ENCODE measurements at regions not wholly inside any gene's neighbourhood (a gene's known extent, or its start where the extent isn't known, plus 50 kb on each side); places are given as distances from the start of the nearest gene placed in this dataset.

- TF ChIP-seq FOXM1 (IDR thresholded peaks at IDR 0.05; ENCODE audit: borderline replicate concordance) (no peak), ZNF384 (IDR thresholded peaks at IDR 0.05) (no peak), SP1 (IDR thresholded peaks at IDR 0.05) (no peak), PKNOX1 (IDR thresholded peaks at IDR 0.05) (no peak), FOXA1 (IDR thresholded peaks at IDR 0.05) (no peak), SUZ12 (IDR thresholded peaks at IDR 0.05) (no peak), FOXK2 (IDR thresholded peaks at IDR 0.05) (no peak), L3MBTL2 (conservative IDR thresholded peaks at IDR 0.05) (no peak), ELF4 (IDR thresholded peaks at IDR 0.05) (no peak)
Measured at GRCh38 chr6:1449896-1450295, 60.5 kb downstream of the FOXF2 start.
